Neural progenitor cell (in vitro differentiated cells): ENCODE measurements at regions not wholly inside any gene's neighbourhood (a gene's known extent, or its start where the extent isn't known, plus 50 kb on each side); places are given as distances from the start of the nearest gene placed in this dataset.

Source experiments
- CTCF ChIP-seq: fragments of 200-600 bp; sonication (generic); IDR thresholded peaks from 2 replicates; pipeline ENCODE4 v1.5.1; 2017; ENCODE audit warnings: antibody characterized with exemption, mild to moderate bottlenecking
- EZH2phosphoT487 ChIP-seq: fragments of 200-600 bp; sonication (generic); IDR thresholded peaks from 2 replicates; pipeline ENCODE4 v1.6.1; 2017; ENCODE audit warnings: antibody characterized with exemption

DNA sequence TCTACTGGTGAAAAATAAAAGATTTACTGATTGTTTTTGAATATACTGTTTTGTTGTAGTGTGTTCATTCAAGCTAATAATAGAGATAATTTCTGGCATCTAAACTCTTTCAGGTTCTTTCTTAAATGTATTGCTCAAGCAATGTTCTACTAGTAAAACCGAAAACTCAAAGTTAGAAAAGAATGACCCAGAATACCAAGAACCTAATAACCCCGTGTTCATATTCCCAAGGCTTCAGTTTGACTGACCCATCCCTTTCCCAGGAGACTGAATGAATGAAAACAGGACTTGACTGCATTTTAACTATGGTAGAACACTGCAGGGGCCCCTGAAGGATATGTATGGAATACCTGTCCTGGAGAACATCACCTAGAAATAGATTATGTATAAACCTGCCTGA, 375.3 kb downstream of the MAFB start:
- TF ChIP-seq CTCF (no peak), EZH2phosphoT487 (no peak)
